ENCODE measurements at regions not wholly inside any gene's neighbourhood (a gene's known extent, or its start where the extent isn't known, plus 50 kb on each side); places are given as distances from the start of the nearest gene placed in this dataset.

GRCh38 chr12:59282999-59283398 is 312.8 kb upstream of the SLC16A7 start:
- TF ChIP-seq CTCF (IDR thresholded peaks at IDR 0.05) (no peak), POLR2A (IDR thresholded peaks at IDR 0.05) (no peak)

Measured in Peyer's patch (tissue), 4 donors.